ENCODE measurements at regions not wholly inside any gene's neighbourhood (a gene's known extent, or its start where the extent isn't known, plus 50 kb on each side); places are given as distances from the start of the nearest gene placed in this dataset.

DNA sequence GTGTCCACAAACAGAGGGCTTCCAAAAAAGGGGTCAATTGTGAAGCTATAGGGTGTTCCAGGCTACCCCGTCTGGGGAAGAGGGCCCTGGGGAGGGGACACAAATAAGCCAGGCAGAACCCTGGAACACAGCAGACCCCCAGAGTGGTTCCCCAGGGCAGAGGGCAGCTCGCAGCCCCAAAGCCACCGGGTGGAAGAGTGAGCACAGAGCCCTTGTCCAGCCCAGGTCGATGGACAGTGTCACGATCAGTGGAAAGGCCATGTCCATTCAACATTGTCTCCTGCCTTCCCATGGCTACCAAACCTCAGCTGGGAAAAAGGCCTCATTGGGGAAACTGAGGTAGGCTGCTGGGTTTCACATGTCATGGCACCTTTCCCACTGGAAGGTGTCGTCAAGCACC, 131.4 kb downstream of the DICER1 start:
- no peak overlapping the region for H3K9ac ChIP-seq (ENCODE audit: low read depth, low read length, poor library complexity)
- no peaks in the 10 kb centered on the region for H3K79me1 ChIP-seq (ENCODE audit: low read depth, low read length)
- H3K4me1 ChIP-seq (ENCODE audit: control insufficient read depth in 2 of 2, insufficient read depth in 1 of 2, low read depth in 1 of 2, low read length in 2 of 2), result peaks cover 0 to 6% of the 10 kb centered on the region in 2 donors
- no peaks in the 10 kb centered on the region for H3K36me3 ChIP-seq (replicated peaks in 1 of 2; ENCODE audit: control insufficient read depth in 2 of 2, insufficient read depth in 2 of 2, low read length in 2 of 2)
- H3K27me3 ChIP-seq (ENCODE audit: control insufficient read depth in 3 of 3, insufficient read depth in 3 of 3, low read depth in 1 of 3, low read length in 3 of 3), result no peaks in the 10 kb centered on the region
- no peak overlapping the region for H2AFZ ChIP-seq (ENCODE audit: low read length)
- no peak overlapping the region for H4K91ac ChIP-seq (ENCODE audit: low read depth, low read length, poor library complexity)
- no peak overlapping the region for H2BK5ac ChIP-seq (ENCODE audit: low read length)
- no peak overlapping the region for H4K8ac ChIP-seq (ENCODE audit: low read depth, low read length)
- DNase-seq (ENCODE audit: low spot score), result no peak
- H3K4me3 ChIP-seq (ENCODE audit: low read length in 2 of 2), result no peak overlapping the region
- no peak overlapping the region for H3K4ac ChIP-seq (ENCODE audit: low read length)
- H3K9me3 ChIP-seq (replicated peaks in 1 of 2; ENCODE audit: control insufficient read depth in 2 of 2, insufficient read depth in 1 of 2, low read depth in 1 of 2, low read length in 2 of 2), result no peaks in the 10 kb centered on the region
- H3K23ac ChIP-seq (ENCODE audit: low read depth, low read length, poor library complexity), result no peak overlapping the region
- WGBS, 2 donors (ENCODE audit: extremely low coverage in 2 of 2, insufficient read length in 2 of 2, insufficient replicate concordance in 1 of 2), result no CpG with 5 or more reads among the region's 6 CpGs
- no peak overlapping the region for H2BK15ac ChIP-seq (ENCODE audit: low read length)
- H2AK5ac ChIP-seq (ENCODE audit: low read depth, low read length), result peak overlapping the region; percentile 12
- H2BK120ac ChIP-seq (ENCODE audit: low read depth, low read length), result no peak overlapping the region
- no peak overlapping the region for H3K14ac ChIP-seq (ENCODE audit: low read length)
- H3K4me2 ChIP-seq (ENCODE audit: insufficient read depth, low read length, poor library complexity, severe bottlenecking), result no peak overlapping the region
- H3K18ac ChIP-seq (ENCODE audit: low read length), result peak overlapping the region; percentile 32
- no peak overlapping the region for H2BK12ac ChIP-seq (ENCODE audit: low read length)
- no peak overlapping the region for H3K27ac ChIP-seq (replicated peaks; ENCODE audit: low read length)

DNA sequence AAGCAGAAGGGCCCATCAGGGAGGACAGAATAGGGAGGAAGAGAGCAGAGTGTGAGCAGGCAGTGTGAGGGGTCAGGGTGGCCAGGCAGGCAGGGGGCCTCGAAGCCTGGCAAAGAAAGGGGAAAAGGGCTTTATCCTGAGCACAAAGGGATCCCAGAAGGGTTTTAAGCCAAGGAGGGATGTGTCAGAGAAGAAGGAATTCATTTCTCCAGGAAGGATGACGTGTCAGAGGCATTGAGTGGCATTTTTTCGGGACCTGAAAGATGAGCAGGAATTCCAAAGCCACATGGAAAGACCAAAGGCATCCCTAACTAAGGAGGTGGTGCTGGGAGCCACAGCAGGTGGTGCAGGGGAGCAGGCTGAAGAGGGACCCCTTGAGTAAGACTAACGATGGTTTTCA, 132.1 kb downstream of the DICER1 start:
- H3K14ac ChIP-seq (ENCODE audit: low read length), result no peak overlapping the region
- DNase-seq (ENCODE audit: low spot score), result no peak
- H2BK120ac ChIP-seq (ENCODE audit: low read depth, low read length), result no peak overlapping the region
- H3K9me3 ChIP-seq (replicated peaks in 1 of 2; ENCODE audit: control insufficient read depth in 2 of 2, insufficient read depth in 1 of 2, low read depth in 1 of 2, low read length in 2 of 2), result no peaks in the 10 kb centered on the region
- peak overlapping the region; percentile 9 for H3K18ac ChIP-seq (ENCODE audit: low read length)
- no peaks in the 10 kb centered on the region for H3K36me3 ChIP-seq (replicated peaks in 1 of 2; ENCODE audit: control insufficient read depth in 2 of 2, insufficient read depth in 2 of 2, low read length in 2 of 2)
- no peaks in the 10 kb centered on the region for H3K27me3 ChIP-seq (ENCODE audit: control insufficient read depth in 3 of 3, insufficient read depth in 3 of 3, low read depth in 1 of 3, low read length in 3 of 3)
- H2AFZ ChIP-seq (ENCODE audit: low read length), result no peak overlapping the region
- no peak overlapping the region for H4K8ac ChIP-seq (ENCODE audit: low read depth, low read length)
- H4K91ac ChIP-seq (ENCODE audit: low read depth, low read length, poor library complexity), result no peak overlapping the region
- H3K23ac ChIP-seq (ENCODE audit: low read depth, low read length, poor library complexity), result no peak overlapping the region
- whole genome bisulfite sequencing, 2 donors (ENCODE audit: extremely low coverage in 2 of 2, insufficient read length in 2 of 2, insufficient replicate concordance in 1 of 2), result no CpG with 5 or more reads among the region's 4 CpGs
- no peak overlapping the region for H2BK12ac ChIP-seq (ENCODE audit: low read length)
- no peak overlapping the region for H3K4ac ChIP-seq (ENCODE audit: low read length)
- H3K9ac ChIP-seq (ENCODE audit: low read depth, low read length, poor library complexity), result no peak overlapping the region
- H3K79me1 ChIP-seq (ENCODE audit: low read depth, low read length), result no peaks in the 10 kb centered on the region
- no peak overlapping the region for H2BK15ac ChIP-seq (ENCODE audit: low read length)
- no peak overlapping the region for H3K4me2 ChIP-seq (ENCODE audit: insufficient read depth, low read length, poor library complexity, severe bottlenecking)
- H2AK5ac ChIP-seq (ENCODE audit: low read depth, low read length), result no peak overlapping the region
- H3K4me3 ChIP-seq (ENCODE audit: low read length in 2 of 2), result no peak overlapping the region
- H3K4me1 ChIP-seq (ENCODE audit: control insufficient read depth in 2 of 2, insufficient read depth in 1 of 2, low read depth in 1 of 2, low read length in 2 of 2), result peaks cover 0 to 6% of the 10 kb centered on the region in 2 donors
- H3K27ac ChIP-seq (replicated peaks; ENCODE audit: low read length), result no peak overlapping the region
- H2BK5ac ChIP-seq (ENCODE audit: low read length), result no peak overlapping the region

DNA sequence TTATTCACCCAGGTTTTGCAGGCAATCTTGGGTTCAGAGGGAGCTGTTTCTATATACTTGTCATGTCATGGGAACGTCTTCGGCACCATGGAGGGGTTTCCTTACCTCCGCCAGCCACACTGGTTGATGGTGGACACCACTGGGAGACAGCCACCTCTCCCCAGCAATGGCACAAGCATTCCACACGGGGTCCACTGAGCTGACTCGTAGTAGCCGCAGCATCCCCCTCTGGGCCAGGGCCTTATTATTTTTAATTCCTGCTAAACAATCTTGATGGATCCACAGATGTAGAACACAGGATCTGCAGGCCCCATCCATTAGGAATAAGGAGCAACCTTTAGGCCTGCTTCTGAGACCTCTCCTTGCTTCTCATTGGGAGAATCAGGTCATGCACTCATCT, 132.9 kb downstream of the DICER1 start:
- Histone ChIP-seq H3K4me2 (ENCODE audit: insufficient read depth, low read length, poor library complexity, severe bottlenecking) (no peak overlapping the region), H2AFZ (ENCODE audit: low read length) (no peak overlapping the region), H4K8ac (ENCODE audit: low read depth, low read length) (no peak overlapping the region), H3K9me3 (replicated peaks in 1 of 2; ENCODE audit: control insufficient read depth in 2 of 2, insufficient read depth in 1 of 2, low read depth in 1 of 2, low read length in 2 of 2) (no peaks in the 10 kb centered on the region), H3K18ac (ENCODE audit: low read length) (no peak overlapping the region), H2BK5ac (ENCODE audit: low read length) (no peak overlapping the region), H3K9ac (ENCODE audit: low read depth, low read length, poor library complexity) (no peak overlapping the region), H3K14ac (ENCODE audit: low read length) (no peak overlapping the region), H3K4me1 (ENCODE audit: control insufficient read depth in 2 of 2, insufficient read depth in 1 of 2, low read depth in 1 of 2, low read length in 2 of 2) (peaks cover 0 to 6% of the 10 kb centered on the region in 2 donors), H2BK12ac (ENCODE audit: low read length) (no peak overlapping the region), H4K91ac (ENCODE audit: low read depth, low read length, poor library complexity) (no peak overlapping the region), H2AK5ac (ENCODE audit: low read depth, low read length) (no peak overlapping the region), H3K36me3 (replicated peaks in 1 of 2; ENCODE audit: control insufficient read depth in 2 of 2, insufficient read depth in 2 of 2, low read length in 2 of 2) (no peaks in the 10 kb centered on the region), H3K4me3 (ENCODE audit: low read length in 2 of 2) (no peak overlapping the region), H3K27me3 (ENCODE audit: control insufficient read depth in 3 of 3, insufficient read depth in 3 of 3, low read depth in 1 of 3, low read length in 3 of 3) (no peaks in the 10 kb centered on the region), H3K27ac (replicated peaks; ENCODE audit: low read length) (no peak overlapping the region), H3K79me1 (ENCODE audit: low read depth, low read length) (no peaks in the 10 kb centered on the region), H2BK15ac (ENCODE audit: low read length) (no peak overlapping the region), H3K23ac (ENCODE audit: low read depth, low read length, poor library complexity) (no peak overlapping the region), H2BK120ac (ENCODE audit: low read depth, low read length) (no peak overlapping the region), H3K4ac (ENCODE audit: low read length) (no peak overlapping the region)
- WGBS, 2 donors (ENCODE audit: extremely low coverage in 2 of 2, insufficient read length in 2 of 2, insufficient replicate concordance in 1 of 2), result no CpG with 5 or more reads among the region's 6 CpGs
- no peak for DNase-seq (ENCODE audit: low spot score)

DNA sequence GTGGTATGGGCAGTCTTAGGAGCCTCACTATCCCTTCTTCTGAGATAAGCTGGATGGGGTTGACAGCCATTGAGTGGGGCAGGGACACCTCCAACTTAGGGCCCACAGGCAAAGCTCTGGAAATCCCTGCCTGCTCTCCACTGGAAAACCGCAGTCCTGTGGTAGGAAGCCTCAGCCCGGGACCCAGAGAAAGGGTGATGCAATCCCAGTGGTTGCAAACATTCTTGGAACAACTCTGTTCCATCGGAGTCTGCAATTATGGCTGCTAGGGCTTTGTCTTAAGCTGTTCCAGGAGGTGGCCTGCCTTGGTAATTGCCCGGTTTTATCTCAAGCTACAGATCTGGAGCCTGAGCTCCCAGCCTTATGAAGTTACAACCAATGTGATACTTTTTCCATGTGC, 133.4 kb downstream of the DICER1 start:
- Histone ChIP-seq H2BK12ac (ENCODE audit: low read length) (no peak overlapping the region), H3K27ac (replicated peaks; ENCODE audit: low read length) (no peak overlapping the region), H4K8ac (ENCODE audit: low read depth, low read length) (no peak overlapping the region), H3K4me1 (ENCODE audit: control insufficient read depth in 2 of 2, insufficient read depth in 1 of 2, low read depth in 1 of 2, low read length in 2 of 2) (peaks cover 0 to 6% of the 10 kb centered on the region in 2 donors), H3K9me3 (replicated peaks in 1 of 2; ENCODE audit: control insufficient read depth in 2 of 2, insufficient read depth in 1 of 2, low read depth in 1 of 2, low read length in 2 of 2) (no peaks in the 10 kb centered on the region), H2BK120ac (ENCODE audit: low read depth, low read length) (no peak overlapping the region), H3K4me2 (ENCODE audit: insufficient read depth, low read length, poor library complexity, severe bottlenecking) (no peak overlapping the region), H3K79me1 (ENCODE audit: low read depth, low read length) (no peaks in the 10 kb centered on the region), H3K18ac (ENCODE audit: low read length) (no peak overlapping the region), H3K36me3 (replicated peaks in 1 of 2; ENCODE audit: control insufficient read depth in 2 of 2, insufficient read depth in 2 of 2, low read length in 2 of 2) (no peaks in the 10 kb centered on the region), H3K9ac (ENCODE audit: low read depth, low read length, poor library complexity) (no peak overlapping the region), H3K27me3 (ENCODE audit: control insufficient read depth in 3 of 3, insufficient read depth in 3 of 3, low read depth in 1 of 3, low read length in 3 of 3) (no peaks in the 10 kb centered on the region), H2BK5ac (ENCODE audit: low read length) (no peak overlapping the region), H3K23ac (ENCODE audit: low read depth, low read length, poor library complexity) (no peak overlapping the region), H2AK5ac (ENCODE audit: low read depth, low read length) (no peak overlapping the region), H4K91ac (ENCODE audit: low read depth, low read length, poor library complexity) (no peak overlapping the region), H3K14ac (ENCODE audit: low read length) (no peak overlapping the region), H3K4me3 (ENCODE audit: low read length in 2 of 2) (no peak overlapping the region), H2AFZ (ENCODE audit: low read length) (no peak overlapping the region), H3K4ac (ENCODE audit: low read length) (no peak overlapping the region), H2BK15ac (ENCODE audit: low read length) (no peak overlapping the region)
- WGBS, 2 donors (ENCODE audit: extremely low coverage in 2 of 2, insufficient read length in 2 of 2, insufficient replicate concordance in 1 of 2), result no CpG with 5 or more reads among the region's 4 CpGs
- no peak for DNase-seq (ENCODE audit: low spot score)

Measured in neuronal stem cell (in vitro differentiated cells).